PC-9 (cell line): ENCODE measurements at regions not wholly inside any gene's neighbourhood (a gene's known extent, or its start where the extent isn't known, plus 50 kb on each side); places are given as distances from the start of the nearest gene placed in this dataset.
"Not testable (repeated sequence)": the region's sequence is repeated elsewhere in the genome, so short reads cannot be mapped to it uniquely, and the experiment has no call there.

Experiments used
- BruUV-seq: library from RNA; stranded (reverse); fragments of 400-500 nt; replicated peaks from 2 replicates; lab custom pipeline; 2021; lab: Mats Ljungman, UMichigan
- CTCF ChIA-PET: fragments of 300-600 bp; sonication (Branson Sonifier 250); formaldehyde crosslinking; loops from one replicate; lab custom pipeline; 2022; ENCODE audit warnings: antibody characterized with exemption; lab: Charles Lee
- POLR2A ChIA-PET: fragments of 300-600 bp; sonication (Branson Sonifier 250); formaldehyde crosslinking; loops from one replicate; lab custom pipeline; 2022; ENCODE audit warnings: antibody characterized with exemption; ENCODE audit not compliant: unreplicated experiment; lab: Charles Lee
- DNase-seq, 2 experiments: peaks; one replicate each; pipeline versions ENCODE4 v3.0.0 to v3.0.0-alpha.2; 2015 to 2022; ENCODE audit warnings: mixed read lengths in 1 of 2
- H2AFZ ChIP-seq: fragments of 200-600 bp; sonication (generic); 2 replicates; pipeline ENCODE4 v1.8.1; 2017; ENCODE audit warnings: antibody characterized with exemption
- H3F3A ChIP-seq: fragments of 200-600 bp; sonication (generic); 2 replicates; pipeline ENCODE4 v1.8.1; 2017; ENCODE audit warnings: antibody characterized with exemption, mild to moderate bottlenecking, low read depth; ENCODE audit not compliant: insufficient read depth
- H3K27ac ChIP-seq: fragments of 200-600 bp; sonication (generic); 2 replicates; pipeline ENCODE4 v1.6.1; 2016; ENCODE audit warnings: mixed run types
- H3K27me3 ChIP-seq: fragments of 200-600 bp; sonication (generic); 2 replicates; pipeline ENCODE4 v1.6.1; 2016; ENCODE audit warnings: low read depth, mixed run types; ENCODE audit not compliant: insufficient read depth
- H3K36me3 ChIP-seq: fragments of 200-600 bp; sonication (generic); 2 replicates; pipeline ENCODE4 v1.6.1; 2016; ENCODE audit warnings: low read depth, mixed run types
- H3K4me1 ChIP-seq: fragments of 200-600 bp; sonication (generic); replicated peaks from 2 replicates; pipeline ENCODE4 v1.6.1; 2016; ENCODE audit warnings: mixed run types; ENCODE audit not compliant: insufficient read depth
- H3K4me2 ChIP-seq: fragments of 200-600 bp; sonication (generic); 2 replicates; pipeline ENCODE4 v1.6.1; 2017; ENCODE audit warnings: mixed run types
- H3K4me3 ChIP-seq: fragments of 200-600 bp; sonication (generic); 2 replicates; pipeline ENCODE4 v1.6.1; 2016; ENCODE audit warnings: mixed run types
- H3K79me2 ChIP-seq: fragments of 200-600 bp; sonication (generic); 2 replicates; pipeline ENCODE4 v1.6.1; 2017; ENCODE audit warnings: low read depth, mixed run types
- H3K9me2 ChIP-seq: fragments of 200-600 bp; sonication (generic); 2 replicates; pipeline ENCODE4 v1.8.1; 2017; ENCODE audit warnings: mild to moderate bottlenecking; ENCODE audit not compliant: insufficient read depth
- H3K9me3 ChIP-seq: fragments of 200-600 bp; sonication (generic); 2 replicates; pipeline ENCODE4 v1.8.1; 2016; ENCODE audit warnings: low read depth; ENCODE audit not compliant: insufficient read depth
- H4K20me1 ChIP-seq: fragments of 200-600 bp; sonication (generic); 2 replicates; pipeline ENCODE4 v1.8.1; 2017; ENCODE audit not compliant: insufficient read depth
- CTCF ChIP-seq: fragments of 200-600 bp; sonication (generic); conservative IDR thresholded peaks from 2 replicates; pipeline ENCODE4 v1.6.1; 2017; ENCODE audit warnings: mixed run types, antibody characterized with exemption, mild to moderate bottlenecking, moderate library complexity
- EZH2 ChIP-seq: fragments of 200-600 bp; sonication (generic); IDR thresholded peaks from 2 replicates; pipeline ENCODE4 v1.8.0; 2017; ENCODE audit warnings: antibody characterized with exemption, low read depth
- intact Hi-C: fragments of 100-400 bp; cut with micrococcal nuclease; formaldehyde crosslinking; loops from one replicate; pipeline ENCODE4 v1.10.0; 2022; ENCODE audit not compliant: unreplicated experiment

GRCh38 chr22:44640618-44641155, 61.3 kb upstream of the PRR5 start:
- Histone ChIP-seq H3K9me3 (no peaks in the 10 kb centered on the region), H3K4me1 (no peaks in the 10 kb centered on the region), H4K20me1 (no peaks in the 10 kb centered on the region), H3F3A (no peaks in the 10 kb centered on the region), H3K36me3 (no peaks in the 10 kb centered on the region), H3K4me3 (no peak overlapping the region), H3K27ac (no peak overlapping the region), H3K4me2 (no peak overlapping the region), H3K27me3 (peaks cover 37% of the 10 kb centered on the region), H3K79me2 (no peaks in the 10 kb centered on the region), H2AFZ (no peak overlapping the region), H3K9me2 (no peaks in the 10 kb centered on the region)
- TF ChIP-seq EZH2 (no peak), CTCF (no peak)
- DNase-seq, result no peak
- POLR2A ChIA-PET, result no interaction called here
- CTCF ChIA-PET, result no interaction called here
- intact Hi-C loops, result no loop called here
- no TSS peak for BruUV-seq

- H3K4me1 ChIP-seq, result no peaks in the 10 kb centered on the region
- H3K4me3 ChIP-seq, result no peak overlapping the region
- BruUV-seq, result no TSS peak
- no peaks in the 10 kb centered on the region for H4K20me1 ChIP-seq
- H3F3A ChIP-seq, result no peaks in the 10 kb centered on the region
- POLR2A ChIA-PET, result no interaction called here
- no peak for DNase-seq
- CTCF ChIA-PET, result no interaction called here
- H3K9me2 ChIP-seq, result no peaks in the 10 kb centered on the region
- H3K27me3 ChIP-seq, result peaks cover 31% of the 10 kb centered on the region
- H2AFZ ChIP-seq, result no peak overlapping the region
- no peak overlapping the region for H3K4me2 ChIP-seq
- H3K79me2 ChIP-seq, result no peaks in the 10 kb centered on the region
- no peak for TF ChIP-seq CTCF
- no peak for TF ChIP-seq EZH2
- no peaks in the 10 kb centered on the region for H3K36me3 ChIP-seq
- no peaks in the 10 kb centered on the region for H3K9me3 ChIP-seq
- H3K27ac ChIP-seq, result no peak overlapping the region
- intact Hi-C loops, result no loop called here
Observed at GRCh38 chr22:44639891-44640617, 62.0 kb upstream of the PRR5 start.

GRCh38 chr22:44638971-44639760, 62.8 kb upstream of the PRR5 start:
- Histone ChIP-seq H4K20me1 (no peaks in the 10 kb centered on the region), H3K27ac (no peak overlapping the region), H3K36me3 (no peaks in the 10 kb centered on the region), H3K9me3 (no peaks in the 10 kb centered on the region), H3K9me2 (no peaks in the 10 kb centered on the region), H3K4me1 (no peaks in the 10 kb centered on the region), H2AFZ (no peak overlapping the region), H3K79me2 (no peaks in the 10 kb centered on the region), H3K4me2 (no peak overlapping the region), H3K4me3 (no peak overlapping the region), H3K27me3 (peaks cover 27% of the 10 kb centered on the region), H3F3A (no peaks in the 10 kb centered on the region)
- no peak for DNase-seq
- intact Hi-C loops, result no loop called here
- ChIA-PET CTCF (no interaction called here), POLR2A (no interaction called here)
- no peak for TF ChIP-seq CTCF
- no peak for TF ChIP-seq EZH2
- no TSS peak for BruUV-seq

- H3K4me1 ChIP-seq, H3K4me2 ChIP-seq, H3K9me2 ChIP-seq, H3K79me2 ChIP-seq, H3K4me3 ChIP-seq, H3K27ac ChIP-seq, H3K9me3 ChIP-seq, intact Hi-C loops, BruUV-seq, H3K36me3 ChIP-seq, H3F3A ChIP-seq, H2AFZ ChIP-seq, DNase-seq, POLR2A ChIA-PET, H4K20me1 ChIP-seq: not testable (repeated sequence)
- CTCF ChIA-PET, result interaction anchor here (0.6 kb wide), 1 partner anchor 41 kb away, joined by 4 read pairs; no protein-coding TSS in a partner anchor
- peaks cover 34% of the 10 kb centered on the region for H3K27me3 ChIP-seq
Observed at GRCh38 chr22:44636502-44637206, 65.3 kb upstream of the PRR5 start.
